H1 (cell line): ENCODE measurements at regions not wholly inside any gene's neighbourhood (a gene's known extent, or its start where the extent isn't known, plus 50 kb on each side); places are given as distances from the start of the nearest gene placed in this dataset.

Source experiments
- CTCF ChIA-PET: fragments of 300-600 bp; sonication (Branson Sonifier 250); formaldehyde crosslinking; loops from one replicate; lab custom pipeline; 2021; ENCODE audit not compliant: partially characterized antibody; lab: Charles Lee
- POLR2A ChIA-PET: fragments of 300-600 bp; sonication (Branson Sonifier 250); formaldehyde crosslinking; loops from one replicate; lab custom pipeline; 2021; ENCODE audit warnings: inconsistent platforms; ENCODE audit not compliant: partially characterized antibody; lab: Charles Lee
- DNase-seq, 2 experiments: peaks; one replicate each; pipeline versions ENCODE4 v3.0.0 to v3.0.0-alpha.2; 2010 to 2022; ENCODE audit warnings: low spot score in 2 of 2, low read depth in 1 of 2, mixed read lengths in 1 of 2
- FAIRE-seq: peaks from 2 replicates; lab custom pipeline; 2011; peaks lifted over from hg19 to GRCh38; lab: Jason Lieb, UNC
- H2AFZ ChIP-seq: 2 replicates; pipeline ENCODE4 v1.8.1; 2012; ENCODE audit warnings: low read length, inconsistent platforms
- H2AK5ac ChIP-seq: 2 replicates; pipeline ENCODE4 v1.6.1; 2013; ENCODE audit warnings: low read depth, low read length
- H2BK120ac ChIP-seq: replicated peaks from 2 replicates; pipeline ENCODE3; 2013; ENCODE audit warnings: low read depth, low read length, inconsistent platforms
- H2BK12ac ChIP-seq: 2 replicates; pipeline ENCODE4 v1.6.1; 2013; ENCODE audit warnings: low read depth, low read length
- H2BK15ac ChIP-seq: 2 replicates; pipeline ENCODE4 v1.6.1; 2013; ENCODE audit warnings: low read length
- H2BK20ac ChIP-seq: 2 replicates; pipeline ENCODE4 v1.6.1; 2013; ENCODE audit warnings: low read length
- H2BK5ac ChIP-seq: 2 replicates; pipeline ENCODE4 v1.6.1; 2013; ENCODE audit warnings: low read depth, low read length
- H3K14ac ChIP-seq: 2 replicates; pipeline ENCODE4 v1.6.1; 2013; ENCODE audit warnings: inconsistent platforms; ENCODE audit not compliant: insufficient read length
- H3K18ac ChIP-seq: 2 replicates; pipeline ENCODE4 v1.6.1; 2013; ENCODE audit warnings: low read length; ENCODE audit errors: extremely low read depth
- H3K23ac ChIP-seq: 2 replicates; pipeline ENCODE4 v1.6.1; 2013; ENCODE audit warnings: inconsistent platforms; ENCODE audit not compliant: insufficient read length
- H3K23me2 ChIP-seq: 2 replicates; pipeline ENCODE4 v1.6.1; 2013; ENCODE audit warnings: low read depth, low read length
- H3K27ac ChIP-seq: 2 replicates; pipeline ENCODE4 v1.6.1; 2011; ENCODE audit warnings: low read depth, low read length, inconsistent platforms
- H3K27me3 ChIP-seq, 4 experiments: replicated peaks in 1 of 4; 1 replicate in 1 of 4; 2 replicates in 3 of 4; pipeline versions ENCODE4 v1.6.1 to v1.8.1; 2011 to 2013; ENCODE audit warnings: low read length in 3 of 4, mild to moderate bottlenecking in 3 of 4, inconsistent platforms in 2 of 4, mixed read lengths in 2 of 4, moderate library complexity in 1 of 4; ENCODE audit not compliant: control insufficient read depth in 3 of 4, insufficient read depth in 3 of 4; ENCODE audit errors: extremely low read depth in 1 of 4
- H3K36me3 ChIP-seq, 4 experiments: 2 replicates each; pipeline versions ENCODE4 v1.6.1 to v1.8.1; 2011 to 2013; ENCODE audit warnings: mild to moderate bottlenecking in 4 of 4, low read length in 3 of 4, moderate library complexity in 2 of 4, control low read depth in 1 of 4, inconsistent platforms in 1 of 4; ENCODE audit not compliant: insufficient read depth in 4 of 4, control insufficient read depth in 2 of 4
- H3K4ac ChIP-seq: replicated peaks from 2 replicates; pipeline ENCODE3; 2013; ENCODE audit warnings: low read length, low read depth, mixed read lengths, inconsistent platforms; ENCODE audit not compliant: insufficient read length
- H3K4me1 ChIP-seq, 4 experiments: replicated peaks in 1 of 4; 1 replicate in 1 of 4; 2 replicates in 3 of 4; pipeline versions ENCODE4 v1.6.1 to v1.8.1; 2011 to 2013; ENCODE audit warnings: low read length in 3 of 4, inconsistent platforms in 2 of 4, mixed read lengths in 1 of 4; ENCODE audit not compliant: insufficient read depth in 4 of 4, control insufficient read depth in 3 of 4
- H3K4me2 ChIP-seq, 2 experiments: 2 replicates each; pipeline versions ENCODE4 v1.6.1 to v1.8.1; 2011 to 2013; ENCODE audit warnings: low read depth in 2 of 2, low read length in 2 of 2, control low read depth in 1 of 2, inconsistent platforms in 1 of 2, mild to moderate bottlenecking in 1 of 2; ENCODE audit not compliant: insufficient read depth in 1 of 2
- H3K4me3 ChIP-seq, 4 experiments: fragments of 200-600, 300-600 bp in 1 of 4; sonication (generic), shearing (Covaris generic), sonication (Bioruptor Twin) in 1 of 4; 2 replicates each; pipeline versions ENCODE4 v1.5.1 to v1.8.1; 2011 to 2016; ENCODE audit warnings: low read length in 4 of 4, low read depth in 3 of 4, control low read depth in 2 of 4, inconsistent platforms in 2 of 4, mild to moderate bottlenecking in 2 of 4, mixed read lengths in 1 of 4, moderate library complexity in 1 of 4; ENCODE audit not compliant: insufficient read depth in 2 of 4; ENCODE audit errors: extremely low read depth in 1 of 4
- H3K56ac ChIP-seq: replicated peaks from 2 replicates; pipeline ENCODE3; 2013; ENCODE audit warnings: low read depth, mild to moderate bottlenecking, mixed read lengths, low read length, inconsistent platforms; ENCODE audit not compliant: insufficient read length
- H3K79me1 ChIP-seq: 2 replicates; pipeline ENCODE4 v1.6.1; 2013; ENCODE audit warnings: low read depth, low read length, control low read depth
- H3K79me2 ChIP-seq, 2 experiments: 2 replicates each; pipeline versions ENCODE4 v1.6.1 to v1.8.1; 2012 to 2013; ENCODE audit warnings: low read length in 2 of 2, mild to moderate bottlenecking in 2 of 2, inconsistent platforms in 1 of 2; ENCODE audit not compliant: insufficient read depth in 2 of 2, control insufficient read depth in 1 of 2
- H3K9ac ChIP-seq, 4 experiments: replicated peaks in 1 of 4; 1 replicate in 1 of 4; 2 replicates in 3 of 4; pipeline versions ENCODE4 v1.6.1 to v1.8.1; 2011 to 2013; ENCODE audit warnings: low read depth in 3 of 4, low read length in 3 of 4, control low read depth in 2 of 4, mild to moderate bottlenecking in 2 of 4, moderate library complexity in 2 of 4, inconsistent platforms in 1 of 4; ENCODE audit errors: extremely low read depth in 1 of 4
- H3K9me3 ChIP-seq, 2 experiments: 2 replicates each; pipeline versions ENCODE4 v1.6.1 to v1.8.1; 2012 to 2013; ENCODE audit warnings: mild to moderate bottlenecking in 2 of 2, moderate library complexity in 2 of 2, control low read depth in 1 of 2, inconsistent platforms in 1 of 2, low read depth in 1 of 2, low read length in 1 of 2, mixed read lengths in 1 of 2; ENCODE audit not compliant: insufficient read depth in 2 of 2
- H4K20me1 ChIP-seq, 2 experiments: replicated peaks in 1 of 2; 2 replicates each; pipeline versions ENCODE3 to v1.8.1; 2011 to 2013; ENCODE audit warnings: inconsistent platforms in 2 of 2, low read length in 2 of 2, mild to moderate bottlenecking in 1 of 2; ENCODE audit not compliant: insufficient read depth in 2 of 2, control insufficient read depth in 1 of 2
- H4K5ac ChIP-seq: 2 replicates; pipeline ENCODE4 v1.6.1; 2013; ENCODE audit warnings: low read length, low read depth, mixed read lengths, inconsistent platforms; ENCODE audit not compliant: insufficient read length
- H4K8ac ChIP-seq: 2 replicates; pipeline ENCODE4 v1.8.0; 2013; ENCODE audit warnings: mild to moderate bottlenecking, moderate library complexity, low read length, inconsistent platforms; ENCODE audit not compliant: insufficient read depth; ENCODE audit errors: extremely low read depth
- H4K91ac ChIP-seq: replicated peaks from 2 replicates; pipeline ENCODE3; 2013; ENCODE audit warnings: low read length, mixed read lengths, inconsistent platforms; ENCODE audit not compliant: insufficient read length
- ATF2 ChIP-seq: IDR thresholded peaks from 2 replicates; pipeline ENCODE4 v1.6.1; 2012; ENCODE audit warnings: low read length, inconsistent platforms
- GTF2F1 ChIP-seq: IDR thresholded peaks from 2 replicates; pipeline ENCODE4 v1.6.1; 2012; ENCODE audit warnings: low read depth, low read length, improper control_type of control experiment, borderline replicate concordance
- JUN ChIP-seq: IDR thresholded peaks from 2 replicates; pipeline ENCODE4 v1.6.1; 2011; ENCODE audit warnings: low read depth, mild to moderate bottlenecking, improper control_type of control experiment, low read length
- MAFK ChIP-seq: IDR thresholded peaks from 2 replicates; pipeline ENCODE4 v1.6.1; 2012; ENCODE audit warnings: low read depth, mild to moderate bottlenecking, improper control_type of control experiment, low read length
- POU5F1 ChIP-seq: IDR thresholded peaks from 2 replicates; pipeline ENCODE4 v1.6.1; 2011; ENCODE audit warnings: low read depth, mild to moderate bottlenecking, low read length, moderate library complexity
- SAP30 ChIP-seq: fragments of 300-600 bp; sonication (generic); IDR thresholded peaks from 2 replicates; pipeline ENCODE4 v1.7.1; 2012; ENCODE audit warnings: low read length, moderate library complexity, mild to moderate bottlenecking, inconsistent platforms; ENCODE audit not compliant: insufficient read depth, insufficient replicate concordance
- SP1 ChIP-seq: IDR thresholded peaks from 2 replicates; pipeline ENCODE4 v1.6.1; 2011; ENCODE audit warnings: low read depth, low read length
- SP4 ChIP-seq: IDR thresholded peaks from 2 replicates; pipeline ENCODE4 v1.6.1; 2012; ENCODE audit warnings: low read length, inconsistent platforms
- TAF1 ChIP-seq: IDR thresholded peaks from 2 replicates; pipeline ENCODE4 v1.6.1; 2011; ENCODE audit warnings: mild to moderate bottlenecking, low read depth, low read length
- TBP ChIP-seq: IDR thresholded peaks from 2 replicates; pipeline ENCODE4 v1.6.1; 2011; ENCODE audit warnings: low read depth, low read length, improper control_type of control experiment
- WGBS, 2 experiments: shearing (Covaris generic) in 1 of 2; methylation state at CpG; one replicate each; pipeline versions ENCODE4 v1.1.6 to v1.1.7; 2013 to 2015; ENCODE audit warnings: low lambda C conversion rate in 2 of 2, mixed read lengths in 2 of 2, inconsistent platforms in 1 of 2, low coverage in 1 of 2, missing lambda C conversion rate in 1 of 2; ENCODE audit not compliant: insufficient replicate concordance in 2 of 2, insufficient coverage in 1 of 2, insufficient read length in 1 of 2; ENCODE audit errors: extremely low coverage in 1 of 2, missing lambda C conversion rate in 1 of 2; 5-methylcytosine and 5-hydroxymethylcytosine counted together

- Histone ChIP-seq H3K4ac (no peak overlapping the region), H4K5ac (no peak overlapping the region), H4K20me1 (no peaks in the 10 kb centered on the region), H2BK20ac (no peak overlapping the region), H3K27ac (no peak overlapping the region), H3K36me3 (no peaks in the 10 kb centered on the region), H4K8ac (no peak overlapping the region), H3K4me2 (no peak overlapping the region), H2BK15ac (no peak overlapping the region), H2BK12ac (no peak overlapping the region), H3K14ac (no peak overlapping the region), H3K9me3 (no peaks in the 10 kb centered on the region), H2AFZ (no peak overlapping the region), H3K23me2 (no peaks in the 10 kb centered on the region), H3K79me1 (no peaks in the 10 kb centered on the region)
- FAIRE-seq: no peak
- no peak for DNase-seq
- WGBS, 2 experiments: 90% methylated on average over 2 of the region's 2 CpGs; no CpG with 5 or more reads in 1 of the 2 experiments
- TF ChIP-seq MAFK (no peak), GTF2F1 (no peak), SAP30 (no peak), SP1 (no peak), TAF1 (no peak), JUN (no peak), POU5F1 (no peak), TBP (no peak), ATF2 (no peak), SP4 (no peak)
- TF ChIP-seq, all 59 proteins: peak for 0
- H3K4me1 ChIP-seq: no peaks in the 10 kb centered on the region
- H3K56ac ChIP-seq: no peak overlapping the region
- H2BK120ac ChIP-seq: no peak overlapping the region
- CTCF ChIA-PET: interaction anchor here (0.5 kb wide), 1 partner anchor 138 kb away, joined by 3 read pairs; no protein-coding TSS in a partner anchor
- no peak overlapping the region for H3K23ac ChIP-seq
- no peak overlapping the region for H4K91ac ChIP-seq
- POLR2A ChIA-PET: no interaction called here
- no peak overlapping the region for H3K18ac ChIP-seq
- no peak overlapping the region for H3K9ac ChIP-seq
- H2BK5ac ChIP-seq: no peak overlapping the region
- no peaks in the 10 kb centered on the region for H3K27me3 ChIP-seq
- no peak overlapping the region for H2AK5ac ChIP-seq
- H3K79me2 ChIP-seq: no peaks in the 10 kb centered on the region
- H3K4me3 ChIP-seq: no peak overlapping the region
These were observed 636.4 kb upstream of the PLXNA2 start for GRCh38 chr1:208880433-208881100.
